ENCODE measurements at regions not wholly inside any gene's neighbourhood (a gene's known extent, or its start where the extent isn't known, plus 50 kb on each side); places are given as distances from the start of the nearest gene placed in this dataset.
A peak's percentile ranks its signal among the peaks of the same experiment; 100 is the strongest.

DNA sequence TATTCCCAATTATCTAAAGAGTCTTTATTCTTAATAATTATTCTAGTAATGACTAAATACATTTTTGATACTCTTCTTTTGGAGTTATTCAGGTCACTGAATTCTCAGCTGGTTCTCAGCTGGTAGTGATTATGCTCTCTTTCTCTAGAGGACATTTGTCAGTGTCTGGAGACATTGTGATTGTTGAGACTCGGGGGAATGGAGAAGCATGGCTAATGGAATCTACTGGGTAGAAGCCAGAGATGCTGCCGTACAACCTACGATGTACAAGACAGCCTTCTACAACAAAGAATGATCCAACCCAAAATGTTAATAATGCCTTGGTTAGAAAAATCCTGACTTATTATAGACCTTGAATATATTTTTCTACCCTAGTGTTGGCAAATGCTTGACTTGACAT lies 149.2 kb upstream of the ANKRD50 start:
- Histone ChIP-seq H3K36me3 (ENCODE audit: control insufficient read depth, insufficient read depth, low read length) (no peaks in the 10 kb centered on the region), H3K27me3 (ENCODE audit: control insufficient read depth, insufficient read depth, low read length) (no peaks in the 10 kb centered on the region), H3K4me3 (ENCODE audit: low read depth, low read length) (no peak overlapping the region)
- TF ChIP-seq, protein P1, sequence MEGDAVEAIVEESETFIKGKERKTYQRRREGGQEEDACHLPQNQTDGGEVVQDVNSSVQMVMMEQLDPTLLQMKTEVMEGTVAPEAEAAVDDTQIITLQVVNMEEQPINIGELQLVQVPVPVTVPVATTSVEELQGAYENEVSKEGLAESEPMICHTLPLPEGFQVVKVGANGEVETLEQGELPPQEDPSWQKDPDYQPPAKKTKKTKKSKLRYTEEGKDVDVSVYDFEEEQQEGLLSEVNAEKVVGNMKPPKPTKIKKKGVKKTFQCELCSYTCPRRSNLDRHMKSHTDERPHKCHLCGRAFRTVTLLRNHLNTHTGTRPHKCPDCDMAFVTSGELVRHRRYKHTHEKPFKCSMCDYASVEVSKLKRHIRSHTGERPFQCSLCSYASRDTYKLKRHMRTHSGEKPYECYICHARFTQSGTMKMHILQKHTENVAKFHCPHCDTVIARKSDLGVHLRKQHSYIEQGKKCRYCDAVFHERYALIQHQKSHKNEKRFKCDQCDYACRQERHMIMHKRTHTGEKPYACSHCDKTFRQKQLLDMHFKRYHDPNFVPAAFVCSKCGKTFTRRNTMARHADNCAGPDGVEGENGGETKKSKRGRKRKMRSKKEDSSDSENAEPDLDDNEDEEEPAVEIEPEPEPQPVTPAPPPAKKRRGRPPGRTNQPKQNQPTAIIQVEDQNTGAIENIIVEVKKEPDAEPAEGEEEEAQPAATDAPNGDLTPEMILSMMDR (IDR thresholded peaks at IDR 0.05; ENCODE audit: insufficient read depth, low read length, severe bottlenecking): no peak
- FAIRE-seq (no peak), DNase-seq (ENCODE audit: low read depth) (no peak)

DNA sequence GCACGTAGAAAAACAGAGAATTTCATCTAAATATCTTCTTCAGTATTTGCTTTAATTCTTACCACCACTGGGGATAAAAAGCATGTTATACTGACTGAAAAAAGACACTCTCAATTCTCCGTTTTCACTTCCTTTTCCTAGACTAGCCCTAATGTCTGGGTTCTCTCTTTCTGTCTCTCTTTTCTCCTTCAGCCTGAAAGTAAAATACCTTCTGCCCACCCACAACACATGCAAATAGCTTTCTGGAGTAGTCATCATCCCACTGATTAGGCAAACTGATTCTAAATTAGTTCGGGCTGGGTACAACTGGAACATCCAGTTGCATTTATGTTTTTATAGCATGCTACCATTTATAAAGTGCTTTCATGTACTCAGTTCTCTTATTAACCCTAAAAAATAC lies 142.4 kb upstream of the ANKRD50 start:
- Histone ChIP-seq H3K4me3 (ENCODE audit: low read depth, low read length) (no peak overlapping the region), H3K36me3 (ENCODE audit: control insufficient read depth, insufficient read depth, low read length) (no peaks in the 10 kb centered on the region), H3K27me3 (ENCODE audit: control insufficient read depth, insufficient read depth, low read length) (no peaks in the 10 kb centered on the region)
- TF ChIP-seq, protein P1 (IDR thresholded peaks at IDR 0.05; ENCODE audit: insufficient read depth, low read length, severe bottlenecking): no peak
- no peak for FAIRE-seq
- peak; percentile 24 for DNase-seq (ENCODE audit: low read depth)

DNA sequence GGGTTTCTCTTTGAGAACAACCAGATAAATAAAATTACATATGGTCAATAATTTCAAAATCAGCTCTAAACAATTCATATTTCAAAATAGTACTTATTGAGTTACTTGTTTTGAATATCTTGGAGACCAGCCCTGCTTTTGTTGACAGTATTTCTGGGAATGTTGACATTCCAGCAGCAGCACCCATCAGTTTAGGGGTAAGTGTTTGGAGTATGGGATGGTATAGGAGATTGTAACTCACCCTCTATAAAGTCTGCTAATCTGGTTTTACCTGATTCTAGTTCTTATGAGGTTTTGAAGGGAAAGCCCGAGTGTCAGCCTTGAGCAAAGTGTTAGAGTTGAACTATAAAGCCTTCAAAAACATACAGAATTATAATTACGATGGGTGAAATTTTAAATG lies 139.2 kb upstream of the ANKRD50 start:
- DNase-seq (ENCODE audit: low read depth): peak; percentile 13
- H3K4me3 ChIP-seq (ENCODE audit: low read depth, low read length): no peak overlapping the region
- FAIRE-seq: no peak
- no peaks in the 10 kb centered on the region for H3K36me3 ChIP-seq (ENCODE audit: control insufficient read depth, insufficient read depth, low read length)
- no peaks in the 10 kb centered on the region for H3K27me3 ChIP-seq (ENCODE audit: control insufficient read depth, insufficient read depth, low read length)
- TF ChIP-seq, protein P1 (IDR thresholded peaks at IDR 0.05; ENCODE audit: insufficient read depth, low read length, severe bottlenecking): no peak

DNA sequence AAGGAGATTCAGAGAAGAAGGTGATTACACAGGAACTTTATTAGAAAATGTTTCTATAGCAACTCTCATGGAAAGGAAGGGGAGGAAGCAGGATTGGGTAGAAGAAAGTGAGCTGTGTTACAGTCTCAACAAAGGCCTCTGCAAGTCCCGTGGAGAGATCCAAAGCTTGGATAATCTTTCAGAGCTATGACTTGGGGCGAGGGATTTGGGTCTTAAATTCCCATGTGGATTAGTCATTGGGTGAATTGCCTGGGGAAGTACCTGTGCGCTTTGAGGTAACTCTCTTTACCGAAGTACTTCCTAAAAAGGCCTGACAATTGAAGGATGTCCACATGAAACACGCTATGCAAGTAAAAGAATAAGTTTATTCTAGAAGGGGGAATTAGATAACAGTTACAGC lies 133.8 kb upstream of the ANKRD50 start:
- peak; percentile 74 for DNase-seq (ENCODE audit: low read depth)
- H3K27me3 ChIP-seq (ENCODE audit: control insufficient read depth, insufficient read depth, low read length): no peaks in the 10 kb centered on the region
- no peak for FAIRE-seq
- H3K36me3 ChIP-seq (ENCODE audit: control insufficient read depth, insufficient read depth, low read length): no peaks in the 10 kb centered on the region
- TF ChIP-seq, protein P1 (IDR thresholded peaks at IDR 0.05; ENCODE audit: insufficient read depth, low read length, severe bottlenecking): no peak
- no peak overlapping the region for H3K4me3 ChIP-seq (ENCODE audit: low read depth, low read length)

DNA sequence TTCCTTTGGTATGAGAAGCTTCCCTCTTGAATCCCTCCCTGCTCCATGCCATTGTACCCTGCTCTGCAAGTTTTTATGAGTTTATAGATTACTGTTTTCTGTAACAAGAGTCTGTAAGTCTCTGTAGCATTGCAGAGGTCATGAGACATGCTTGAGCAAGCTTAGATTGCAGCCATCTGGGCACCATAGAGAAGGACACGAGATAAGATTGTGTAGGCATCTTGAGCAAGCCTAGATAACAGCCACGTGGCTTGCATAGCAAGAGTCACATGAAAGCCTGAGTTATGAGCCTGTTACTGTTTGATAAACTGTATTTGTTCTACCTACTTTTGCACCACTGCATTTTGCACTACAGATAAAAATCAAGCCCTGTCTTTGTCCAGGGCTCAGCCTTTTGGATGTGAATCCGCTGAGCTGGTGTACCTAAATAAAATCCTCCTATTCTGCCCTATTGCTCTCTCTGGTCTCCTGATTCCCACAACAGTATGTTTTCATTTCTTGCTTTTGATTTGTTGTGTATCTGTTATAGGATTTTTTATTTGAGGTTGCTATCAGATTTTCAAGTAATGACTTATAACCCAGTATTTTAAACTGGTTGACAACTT lies 127.4 kb upstream of the ANKRD50 start:
- no peak overlapping the region for H3K4me3 ChIP-seq (ENCODE audit: low read depth, low read length)
- TF ChIP-seq, protein P1 (IDR thresholded peaks at IDR 0.05; ENCODE audit: insufficient read depth, low read length, severe bottlenecking): no peak
- DNase-seq (ENCODE audit: low read depth) (no peak), FAIRE-seq (no peak)
- no peaks in the 10 kb centered on the region for H3K36me3 ChIP-seq (ENCODE audit: control insufficient read depth, insufficient read depth, low read length)
- no peaks in the 10 kb centered on the region for H3K27me3 ChIP-seq (ENCODE audit: control insufficient read depth, insufficient read depth, low read length)

Measured in bronchial epithelial cell (primary cell).